GM21515 (cell line): ENCODE measurements at regions not wholly inside any gene's neighbourhood (a gene's known extent, or its start where the extent isn't known, plus 50 kb on each side); places are given as distances from the start of the nearest gene placed in this dataset.

ENCODE experiments used
- ATAC-seq: cut with Tn5 transposase; IDR thresholded peaks from one replicate; pipeline ENCODE4 v1.9.1; 2021; ENCODE audit not compliant: unreplicated experiment

DNA sequence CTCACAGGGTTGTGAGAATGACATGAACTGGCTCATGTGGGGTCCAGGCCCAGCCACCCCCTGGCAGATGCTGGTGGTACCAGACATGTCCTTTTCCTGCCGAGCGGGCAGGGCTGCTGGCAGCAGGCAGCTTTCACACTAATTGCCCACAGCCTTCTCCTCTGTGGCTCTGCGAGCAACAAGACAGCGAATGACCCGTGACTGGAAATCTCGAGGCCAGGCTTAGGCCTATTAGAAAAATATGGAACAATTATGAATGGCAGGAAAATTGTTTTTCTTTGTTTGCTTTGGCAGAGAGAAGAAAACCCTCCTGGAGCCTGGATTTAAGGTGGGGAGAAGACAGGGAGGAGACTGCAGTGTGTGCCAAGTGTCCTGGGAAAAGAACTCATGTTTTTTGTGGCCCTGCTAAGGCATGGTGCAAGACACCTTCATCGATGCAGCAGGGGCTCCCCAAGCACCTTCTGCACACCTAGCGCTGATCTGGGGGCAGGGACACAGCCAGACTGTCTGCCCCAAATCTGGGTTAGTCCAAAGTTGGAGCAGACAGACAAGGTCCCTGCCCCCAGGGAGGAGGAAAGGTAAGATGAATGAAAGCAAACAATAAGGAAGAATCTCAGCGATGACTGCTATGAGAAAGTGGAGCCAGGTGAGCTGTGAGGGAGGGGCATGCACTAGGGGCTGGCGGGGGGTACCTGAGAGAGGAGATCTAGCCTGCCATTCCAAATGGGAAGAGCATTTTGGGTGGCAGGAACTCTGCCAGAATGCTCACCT, 193.8 kb upstream of the TLE3 start:
- no peak for ATAC-seq

DNA sequence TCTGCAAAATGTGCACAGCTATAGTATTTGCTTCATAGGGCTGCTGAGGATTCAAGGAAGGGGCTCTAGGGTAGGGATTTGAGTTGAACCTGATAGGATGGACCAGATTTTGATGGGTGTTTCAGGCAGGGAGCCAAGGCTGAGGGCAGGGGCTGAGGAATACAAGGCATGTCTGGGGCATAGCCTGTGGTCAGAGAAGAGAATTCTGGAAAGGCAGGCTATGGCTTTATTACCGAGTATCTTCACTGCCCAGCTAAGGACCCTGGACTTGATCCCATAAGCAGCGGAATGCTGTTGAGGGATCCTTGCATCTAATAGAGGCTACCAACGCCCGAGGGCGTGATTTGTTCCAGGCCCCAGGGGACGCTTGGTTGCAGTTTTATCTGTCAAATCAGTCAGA, 193.0 kb upstream of the TLE3 start:
- ATAC-seq = no peak

DNA sequence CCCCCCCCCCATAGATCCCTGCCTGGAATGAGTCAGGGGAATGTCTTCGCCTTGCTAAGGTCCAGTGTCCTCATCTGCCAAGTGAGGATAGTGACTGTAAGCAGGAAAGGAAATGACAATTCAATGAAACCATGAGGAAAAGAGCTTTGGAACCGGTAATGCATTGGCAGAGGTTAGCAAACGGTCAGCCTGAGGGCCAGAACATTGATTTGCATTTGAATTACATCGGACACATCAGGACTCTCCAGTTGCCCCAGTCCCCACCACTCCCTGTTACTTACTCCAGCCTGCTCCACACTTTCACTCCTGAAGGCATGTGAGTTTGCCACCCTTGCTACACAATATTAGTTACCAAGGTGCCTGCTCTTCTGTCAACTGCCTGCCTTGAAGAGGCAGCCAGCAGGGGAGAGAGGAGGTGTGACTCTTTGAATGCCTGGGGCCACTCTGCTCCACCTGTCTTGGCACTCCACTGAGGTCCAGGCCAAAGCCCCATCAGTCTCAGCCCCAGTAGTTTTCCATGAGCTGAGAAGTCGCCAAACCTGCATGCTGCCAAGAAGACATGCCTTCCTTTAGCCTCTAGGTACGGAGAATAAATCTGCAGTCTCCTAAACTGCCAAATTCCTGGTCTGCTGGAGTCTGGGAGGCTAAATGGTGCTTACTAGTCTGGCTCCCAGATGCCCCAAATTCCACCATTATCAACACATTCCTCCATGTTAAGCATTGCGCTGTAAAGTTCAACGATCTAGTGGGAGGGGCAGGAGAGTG, 191.7 kb upstream of the TLE3 start:
- ATAC-seq = no peak

DNA sequence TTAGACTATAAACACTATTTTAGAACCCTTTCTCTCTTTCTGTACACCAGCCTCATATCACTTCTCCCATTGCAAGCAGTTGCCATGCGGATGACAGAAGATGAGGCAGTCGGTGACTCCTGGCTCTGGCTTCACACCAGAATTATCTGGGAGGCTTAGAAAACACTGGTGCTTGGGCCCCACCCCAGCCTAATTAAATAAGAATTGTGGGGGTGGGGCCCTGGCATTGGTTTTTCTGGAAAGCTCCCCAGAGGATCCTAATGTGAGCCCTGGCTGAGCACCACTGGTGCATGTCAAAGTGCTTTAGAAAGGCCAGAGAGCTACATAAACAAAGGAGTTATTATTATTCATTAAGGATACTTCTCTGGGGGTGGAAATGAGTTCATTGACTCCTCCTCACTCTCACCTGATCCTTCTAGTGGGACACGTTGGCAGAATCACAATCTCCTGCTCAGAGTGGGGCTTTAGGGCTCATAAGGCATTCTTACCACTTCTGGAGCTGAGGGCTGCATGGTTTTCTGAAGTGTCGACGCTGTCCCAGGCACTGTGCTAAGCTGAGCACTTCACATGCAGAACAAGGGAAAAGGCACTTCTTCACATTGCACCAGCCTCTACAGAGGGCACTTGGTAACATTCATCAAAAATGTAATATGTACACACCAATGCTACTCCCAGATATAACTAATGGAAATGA, 188.5 kb upstream of the TLE3 start:
- ATAC-seq = no peak

DNA sequence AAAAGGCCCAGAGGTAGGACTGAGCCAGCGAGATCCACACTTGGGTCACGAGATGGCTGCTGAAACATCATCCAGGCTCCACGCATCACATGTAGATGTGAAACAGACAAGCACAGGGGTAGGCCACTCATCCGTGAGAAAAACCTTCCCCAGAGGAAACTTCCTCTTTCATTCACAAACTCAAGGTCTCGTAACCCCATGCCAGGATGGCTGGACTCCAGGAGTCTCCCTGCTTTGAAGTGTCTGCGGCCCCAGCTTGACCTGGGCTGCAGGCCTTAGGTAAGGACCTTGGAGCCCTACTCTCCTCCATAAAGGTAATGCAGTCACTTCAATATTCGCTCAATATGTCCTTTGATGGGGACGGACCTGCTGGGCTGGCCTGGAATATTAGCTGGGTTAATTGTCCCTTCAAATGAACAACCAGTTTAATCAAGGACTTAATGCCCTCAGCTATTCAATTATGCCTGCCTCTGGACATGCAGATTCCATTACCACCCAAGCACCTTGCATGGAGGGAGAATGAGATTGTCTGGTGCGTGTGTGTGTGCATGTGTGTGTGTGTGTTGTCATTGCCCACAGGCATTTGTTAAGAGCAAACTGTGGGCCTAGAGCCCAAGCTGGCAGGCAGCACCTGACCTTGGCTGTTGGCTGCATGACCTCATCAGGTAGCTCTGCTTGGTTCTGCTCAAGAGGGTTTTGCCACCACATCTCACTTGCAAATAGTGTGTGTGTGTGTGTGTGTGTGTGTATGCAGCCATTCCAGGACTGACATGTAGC, 186.9 kb upstream of the TLE3 start:
- no peak for ATAC-seq

DNA sequence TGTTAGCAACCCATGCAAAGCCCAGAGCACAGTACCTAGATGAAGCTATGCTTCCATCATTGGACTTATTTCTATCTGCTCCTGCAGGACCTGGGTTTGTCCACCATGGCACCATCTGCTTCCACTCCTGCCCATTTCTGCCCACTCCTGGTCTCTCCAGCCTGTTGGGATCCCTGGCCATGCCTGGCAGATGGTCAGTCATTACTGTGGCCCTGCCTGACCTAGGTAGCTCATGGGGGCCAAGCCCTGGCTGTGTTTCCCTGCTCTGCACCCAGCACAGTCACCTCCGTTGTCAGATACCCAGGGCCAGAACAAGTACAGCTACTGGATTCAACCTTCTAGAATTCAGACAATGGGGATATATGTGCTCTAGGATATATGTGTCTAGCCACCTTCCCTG, 185.8 kb upstream of the TLE3 start:
- no peak for ATAC-seq

DNA sequence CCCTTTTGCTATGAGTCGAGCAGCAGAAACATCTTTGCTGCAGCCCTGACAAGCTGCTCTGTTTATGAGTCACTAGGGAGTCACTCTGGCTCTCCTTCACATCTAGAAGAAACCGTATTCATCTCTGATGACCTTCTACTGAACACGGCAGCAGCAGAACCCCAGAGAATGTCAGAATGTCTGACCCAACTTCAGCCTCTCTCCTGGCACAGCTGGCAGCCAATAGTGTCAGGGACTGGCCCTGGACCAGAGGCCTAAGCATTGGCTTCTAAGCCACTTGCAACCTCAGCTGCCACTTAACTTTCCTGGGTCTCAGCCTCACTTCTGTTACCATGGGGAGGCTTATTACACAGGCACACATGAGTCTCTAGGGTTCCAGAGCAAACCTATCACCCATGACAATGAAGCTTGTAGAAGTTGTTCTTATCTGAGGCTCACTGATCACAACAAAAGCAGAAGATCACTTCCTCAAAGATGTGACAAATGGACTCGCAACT, 184.1 kb upstream of the TLE3 start:
- ATAC-seq = no peak

DNA sequence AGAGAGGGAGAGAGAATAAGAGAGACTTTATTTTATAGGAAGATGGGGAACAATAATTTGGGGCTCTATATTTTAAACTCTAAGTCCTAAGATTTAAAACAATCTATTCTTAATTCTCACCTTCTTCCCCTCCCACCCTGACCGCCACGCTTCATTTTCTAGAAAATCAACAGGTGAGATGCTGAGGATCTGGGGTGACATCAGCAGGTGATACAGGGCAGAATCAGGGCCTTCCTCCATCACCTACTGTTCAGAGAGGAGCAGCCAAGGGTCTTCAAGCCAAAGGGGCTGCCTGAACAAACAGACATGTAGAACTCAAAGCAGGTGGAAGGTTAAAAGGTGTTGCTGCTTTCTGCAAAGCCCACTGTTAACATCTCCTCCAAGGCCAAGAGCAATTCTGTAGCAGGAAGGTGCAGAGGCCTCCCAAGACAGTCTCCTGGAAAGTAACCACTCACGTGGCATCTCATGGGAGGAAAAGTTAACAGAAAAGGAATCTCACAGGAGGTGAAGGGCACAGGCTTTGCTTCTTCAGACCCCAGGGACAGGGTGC, 183.6 kb upstream of the TLE3 start:
- ATAC-seq = no peak

DNA sequence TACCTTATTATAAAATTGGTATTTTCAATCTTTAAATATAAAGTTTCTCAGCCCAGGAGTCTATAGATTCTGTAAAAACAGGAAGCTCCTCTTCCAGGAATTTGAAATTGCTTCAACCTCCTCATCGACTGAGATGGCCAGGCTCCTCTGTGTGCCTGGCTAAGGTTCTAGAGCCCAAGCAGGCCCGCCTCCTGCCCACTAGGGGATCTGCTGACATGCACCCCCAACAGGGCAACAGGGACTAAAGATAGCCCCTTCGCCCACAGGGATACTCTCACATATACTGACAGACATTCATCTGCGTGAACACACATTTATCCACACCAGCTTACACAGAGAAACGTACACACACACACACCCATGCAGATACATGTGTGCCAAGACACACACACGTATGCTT, 183.1 kb upstream of the TLE3 start:
- ATAC-seq = no peak

DNA sequence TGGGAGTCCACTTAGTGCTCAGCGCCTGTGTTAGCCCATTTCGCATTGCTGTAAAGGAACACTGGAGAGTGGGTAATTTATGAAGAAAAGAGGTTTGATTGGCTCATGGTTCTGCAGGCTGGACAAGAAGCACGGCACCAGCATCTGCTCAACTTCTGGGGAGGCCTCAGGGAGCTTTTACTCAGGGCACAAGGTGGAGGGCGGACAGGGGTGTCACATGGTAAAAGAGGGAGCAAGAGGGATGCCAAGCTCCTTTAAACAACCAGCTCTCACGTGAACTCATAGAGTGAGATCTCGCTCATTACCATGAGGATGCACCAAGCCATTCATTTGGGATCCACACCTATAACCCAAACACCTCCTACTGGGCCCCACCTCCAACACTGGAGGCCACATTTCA, 181.4 kb upstream of the TLE3 start:
- ATAC-seq = no peak

DNA sequence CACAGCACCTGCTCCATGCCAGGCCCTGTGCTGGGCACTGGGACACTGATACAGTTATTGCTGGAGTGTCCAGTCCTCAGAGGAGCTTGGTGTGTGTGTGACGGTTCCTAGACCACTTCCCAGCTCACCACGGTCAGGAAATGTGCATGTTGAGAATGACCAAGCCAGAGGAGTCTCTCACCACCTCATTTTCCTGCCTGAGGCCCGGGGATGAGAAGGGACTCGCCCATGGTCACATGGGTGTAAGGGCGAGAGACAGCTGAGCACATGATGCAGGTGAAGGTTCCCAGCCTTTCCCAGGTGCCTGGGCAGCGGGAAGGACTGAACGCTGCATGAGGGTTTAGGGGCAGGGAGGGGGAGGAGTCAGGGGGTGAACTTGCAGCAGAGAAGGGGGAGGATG, 180.9 kb upstream of the TLE3 start:
- ATAC-seq = no peak

DNA sequence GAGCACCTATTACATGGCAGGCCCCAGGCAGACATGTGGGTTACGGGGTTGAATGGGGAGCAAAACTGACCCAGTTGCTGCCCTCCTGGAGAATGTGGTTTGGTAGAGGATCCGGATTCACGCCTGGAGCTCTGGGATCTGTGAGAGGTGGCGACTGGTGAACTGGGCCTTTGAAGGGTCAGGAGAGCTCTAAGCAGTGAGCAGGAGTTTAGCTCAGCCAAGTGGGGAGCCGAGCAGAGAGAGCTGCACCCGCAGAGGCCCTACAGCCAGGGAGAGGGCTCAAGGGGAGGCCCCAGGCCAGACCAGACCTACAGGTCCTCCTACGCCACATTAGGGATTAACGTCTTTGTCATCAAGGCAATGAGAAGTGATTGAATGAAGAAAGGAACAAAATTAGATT, 179.8 kb upstream of the TLE3 start:
- no peak for ATAC-seq

DNA sequence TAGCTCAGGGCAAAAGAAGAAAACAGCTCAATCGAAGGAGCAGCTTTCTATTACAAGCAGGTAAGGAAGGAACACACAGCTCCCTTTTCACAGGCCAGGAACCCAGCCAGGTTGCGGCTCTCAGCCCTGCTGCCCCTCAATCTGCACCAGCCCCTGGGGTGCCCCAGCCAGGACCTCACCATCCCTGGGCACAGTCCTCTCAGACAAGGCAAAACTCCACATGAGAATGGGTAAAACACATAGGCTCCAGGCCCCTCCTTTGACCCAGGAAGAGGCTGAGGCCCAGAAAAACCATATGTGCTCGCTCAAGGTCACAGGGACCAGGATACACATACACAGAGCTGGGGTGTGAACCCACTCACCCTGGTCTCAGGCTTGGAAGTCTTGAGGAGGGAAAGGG, 178.7 kb upstream of the TLE3 start:
- ATAC-seq = no peak

DNA sequence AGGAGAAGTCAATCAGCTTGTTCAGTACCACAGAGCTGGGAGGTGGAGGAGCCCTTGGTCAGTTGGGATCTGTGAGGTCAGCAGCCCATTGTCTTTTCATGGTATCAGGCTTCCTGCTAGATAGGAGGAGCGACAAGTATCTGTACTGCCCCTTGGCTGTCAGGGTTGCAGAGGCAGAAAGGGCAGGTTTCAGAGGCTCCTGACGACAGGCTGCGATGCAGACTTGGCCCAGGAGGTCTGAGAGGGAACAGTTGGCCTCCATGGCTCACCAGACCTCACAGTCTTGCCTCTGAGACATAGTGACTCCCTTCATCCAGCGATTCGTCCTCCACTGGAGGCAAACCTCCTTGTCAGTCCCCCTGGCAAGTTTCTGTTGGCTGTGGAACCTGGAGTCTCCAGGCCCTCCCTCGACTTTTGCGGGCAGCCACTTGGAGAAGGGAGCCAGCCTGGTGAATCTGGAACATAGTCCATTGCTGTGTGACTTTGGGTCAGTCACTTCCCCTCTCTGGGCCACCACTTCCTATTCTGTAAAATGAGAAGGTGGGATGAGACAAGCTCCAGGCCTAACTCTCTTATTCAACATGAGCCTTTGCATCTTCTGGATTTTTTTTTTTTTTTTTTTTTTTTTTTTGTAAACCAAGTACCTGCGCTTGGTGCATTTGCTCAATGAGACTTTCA, 177.9 kb upstream of the TLE3 start:
- no peak for ATAC-seq

DNA sequence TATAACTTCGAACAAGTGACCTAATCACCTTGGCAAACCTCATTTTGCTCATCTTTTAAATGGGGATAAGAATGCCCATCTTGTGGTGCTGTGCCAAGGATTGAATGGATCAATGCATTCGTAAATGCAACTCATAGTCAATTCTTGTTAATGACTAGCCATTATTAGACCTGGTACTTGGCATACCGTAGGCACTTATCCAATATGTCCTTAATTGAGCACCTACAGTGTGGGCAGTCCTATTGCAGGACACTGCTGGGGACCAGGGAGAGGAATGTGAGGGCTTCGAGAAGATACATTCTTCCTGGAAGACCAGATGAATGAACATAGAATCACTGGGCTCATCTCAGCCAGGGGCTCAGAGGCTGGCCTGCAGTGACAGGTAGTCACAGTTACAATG, 177.2 kb upstream of the TLE3 start:
- no peak for ATAC-seq

DNA sequence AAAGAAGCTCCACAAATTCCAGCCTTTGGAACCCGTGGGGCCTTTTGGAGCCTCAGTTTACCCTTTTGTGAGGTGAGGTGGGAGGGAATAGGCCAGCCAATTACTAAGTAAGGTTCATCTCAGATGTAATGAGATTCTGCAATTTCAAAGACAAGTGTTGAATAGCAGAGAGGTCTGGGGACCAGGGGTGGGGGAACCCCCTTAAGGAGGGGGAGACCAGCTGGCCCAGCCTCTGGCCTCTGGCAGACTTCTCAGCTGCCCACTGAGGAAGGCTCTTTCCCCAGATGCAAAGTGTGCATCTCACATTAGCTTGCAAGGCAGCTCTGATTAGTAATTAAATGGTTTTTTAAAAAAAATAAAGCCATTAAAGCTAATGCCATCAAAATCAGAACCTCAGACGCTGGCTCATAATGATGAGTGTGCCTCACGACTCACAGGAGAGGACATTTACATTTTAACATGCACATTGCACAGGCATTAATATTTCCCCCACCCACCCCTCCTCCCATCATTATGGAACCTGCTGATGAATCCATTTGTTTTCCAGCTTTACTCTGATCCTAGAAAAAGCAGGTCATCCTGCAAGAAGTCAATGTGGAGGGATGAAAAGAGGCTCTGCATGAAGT, 176.7 kb upstream of the TLE3 start:
- no peak for ATAC-seq

DNA sequence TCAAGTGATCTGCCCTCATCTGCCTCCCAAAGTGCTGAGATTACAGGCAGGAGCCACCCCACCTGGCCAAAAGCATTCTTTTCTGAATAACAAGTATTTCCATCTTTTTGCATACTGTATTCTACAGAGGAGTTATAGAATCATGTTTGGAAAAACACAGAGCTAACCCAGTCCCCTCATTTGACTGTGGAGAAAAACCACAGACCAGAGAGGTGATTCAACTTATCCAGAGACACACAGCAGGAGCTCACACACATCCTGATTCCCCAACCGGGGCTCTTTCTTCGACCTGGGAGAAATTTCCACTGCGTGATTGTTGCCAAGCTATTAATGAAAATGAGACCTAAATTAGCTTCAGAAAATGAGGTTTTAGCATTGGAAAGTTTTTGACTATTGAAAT, 176.1 kb upstream of the TLE3 start:
- ATAC-seq = no peak

DNA sequence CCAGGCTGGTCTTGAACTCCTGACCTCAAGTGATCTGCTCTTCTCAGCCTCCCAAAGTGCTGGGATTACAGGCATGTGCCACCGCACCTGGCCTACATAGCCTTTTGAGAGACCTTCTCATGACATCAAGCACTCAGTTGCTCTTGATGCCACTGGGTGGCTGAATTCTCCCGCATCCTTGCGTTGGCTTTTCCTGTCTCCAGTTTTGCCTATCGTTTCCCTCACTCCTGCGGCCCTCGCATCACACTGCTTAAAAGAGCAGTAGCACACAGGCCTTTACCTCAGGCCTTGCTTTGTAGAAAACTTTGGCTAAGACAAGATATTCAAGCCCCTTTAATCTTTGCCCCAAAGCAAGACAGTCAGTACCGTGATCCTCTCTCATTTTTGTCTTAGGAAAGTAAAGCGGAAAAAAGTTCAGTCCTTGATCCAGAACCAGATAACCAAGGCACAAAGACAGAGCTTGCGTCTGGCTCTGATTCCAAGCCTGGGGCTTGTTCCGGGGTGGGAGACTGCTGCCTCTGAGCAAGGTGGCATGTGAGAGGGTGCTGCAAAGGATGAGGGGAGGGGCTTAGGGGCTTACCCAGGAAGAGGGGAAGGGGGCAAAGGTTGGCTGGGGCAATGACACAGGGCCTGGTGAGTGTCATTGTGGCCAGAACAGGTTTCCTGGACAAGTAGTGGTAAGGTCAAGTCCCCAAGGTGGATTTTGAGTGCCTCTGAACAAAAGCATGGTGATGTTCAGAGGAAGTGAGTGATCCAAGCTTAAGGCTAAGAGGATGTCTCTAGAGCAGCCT, 175.0 kb upstream of the TLE3 start:
- ATAC-seq = no peak
